ENCODE measurements at regions not wholly inside any gene's neighbourhood (a gene's known extent, or its start where the extent isn't known, plus 50 kb on each side); places are given as distances from the start of the nearest gene placed in this dataset.

GRCh38 chr22:48121984-48122383 lies 1359.5 kb downstream of the TBC1D22A start:
- TF ChIP-seq CTCF (IDR thresholded peaks at IDR 0.05) (no peak), POLR2A (IDR thresholded peaks at IDR 0.05) (no peak), EP300 (IDR thresholded peaks at IDR 0.05) (no peak)

All from tibial nerve (tissue), 4 donors.